T-helper 17 cell (primary cell): ENCODE measurements at regions not wholly inside any gene's neighbourhood (a gene's known extent, or its start where the extent isn't known, plus 50 kb on each side); places are given as distances from the start of the nearest gene placed in this dataset.

Source experiments
- ATAC-seq: fragments of 150-1000 bp; cut with Tn5 transposase; 2 replicates; pipeline ENCODE4 v1.10.0; 2021; ENCODE audit warnings: mild to moderate bottlenecking, moderate library complexity
- DNase-seq, 3 donors: peaks; one replicate each; pipeline versions ENCODE4 v3.0.0 to v3.0.0-alpha.2; 2020 to 2021
- H3K9me3 ChIP-seq: one replicate; pipeline ENCODE4 v1.7.0; 2013; ENCODE audit warnings: low read length, mild to moderate bottlenecking; ENCODE audit not compliant: control insufficient read depth, poor library complexity, severe bottlenecking
- H3K27ac Mint-ChIP-seq: one replicate; pipeline ENCODE4 v1.8.0; 2022; ENCODE audit warnings: mild to moderate bottlenecking, moderate library complexity, mixed read lengths
- H3K27me3 Mint-ChIP-seq: one replicate; pipeline ENCODE4 v1.8.0; 2022; ENCODE audit warnings: mixed read lengths
- H3K36me3 Mint-ChIP-seq: one replicate; pipeline ENCODE4 v1.8.0; 2022; ENCODE audit warnings: low read depth, mixed read lengths
- H3K4me1 Mint-ChIP-seq: one replicate; pipeline ENCODE4 v1.8.0; 2022; ENCODE audit warnings: mild to moderate bottlenecking, mixed read lengths
- H3K4me3 Mint-ChIP-seq: one replicate; pipeline ENCODE4 v1.8.0; 2022; ENCODE audit warnings: mild to moderate bottlenecking, moderate library complexity, mixed read lengths

DNA sequence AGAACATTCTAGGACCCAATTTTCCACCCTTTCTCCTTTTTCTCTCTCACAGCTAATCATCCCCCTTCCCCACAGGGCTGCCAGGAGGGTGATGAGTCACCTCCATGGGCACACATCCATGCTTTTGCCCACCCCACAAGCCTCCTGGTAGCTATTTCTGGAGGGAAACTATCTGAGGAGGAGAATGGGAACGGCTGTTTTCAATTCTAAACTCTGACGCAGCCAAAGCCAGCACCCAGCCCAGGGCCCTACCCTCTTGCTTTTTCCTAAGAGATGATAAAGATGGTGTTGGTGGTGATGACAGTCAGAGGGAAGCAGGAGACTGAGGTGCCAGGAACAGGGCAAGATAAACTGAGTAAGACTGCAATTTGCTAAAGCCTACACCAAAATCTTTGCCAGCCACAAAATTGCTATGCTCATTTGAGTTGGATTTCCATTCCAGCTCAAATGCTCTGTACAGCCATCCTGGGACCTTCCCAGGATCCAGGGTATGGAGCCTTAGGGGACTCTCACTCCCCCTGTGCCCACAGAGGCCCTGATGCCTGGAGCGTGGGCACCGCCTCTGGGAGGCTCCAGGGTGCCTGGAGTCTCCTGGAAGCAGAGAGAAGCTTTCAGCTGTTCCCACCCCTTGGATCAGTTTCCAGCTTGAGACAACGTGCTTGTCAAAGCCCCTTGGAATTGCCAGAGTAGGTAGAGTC lies 62.0 kb upstream of the FZD7 start:
- no peak overlapping the region for H3K4me3 Mint-ChIP-seq
- DNase-seq (no peak), ATAC-seq (no peak)
- no peaks in the 10 kb centered on the region for H3K9me3 ChIP-seq
- no peak overlapping the region for H3K27ac Mint-ChIP-seq
- no peaks in the 10 kb centered on the region for H3K36me3 Mint-ChIP-seq
- H3K4me1 Mint-ChIP-seq, result no peaks in the 10 kb centered on the region
- H3K27me3 Mint-ChIP-seq, result peaks cover 20% of the 10 kb centered on the region

DNA sequence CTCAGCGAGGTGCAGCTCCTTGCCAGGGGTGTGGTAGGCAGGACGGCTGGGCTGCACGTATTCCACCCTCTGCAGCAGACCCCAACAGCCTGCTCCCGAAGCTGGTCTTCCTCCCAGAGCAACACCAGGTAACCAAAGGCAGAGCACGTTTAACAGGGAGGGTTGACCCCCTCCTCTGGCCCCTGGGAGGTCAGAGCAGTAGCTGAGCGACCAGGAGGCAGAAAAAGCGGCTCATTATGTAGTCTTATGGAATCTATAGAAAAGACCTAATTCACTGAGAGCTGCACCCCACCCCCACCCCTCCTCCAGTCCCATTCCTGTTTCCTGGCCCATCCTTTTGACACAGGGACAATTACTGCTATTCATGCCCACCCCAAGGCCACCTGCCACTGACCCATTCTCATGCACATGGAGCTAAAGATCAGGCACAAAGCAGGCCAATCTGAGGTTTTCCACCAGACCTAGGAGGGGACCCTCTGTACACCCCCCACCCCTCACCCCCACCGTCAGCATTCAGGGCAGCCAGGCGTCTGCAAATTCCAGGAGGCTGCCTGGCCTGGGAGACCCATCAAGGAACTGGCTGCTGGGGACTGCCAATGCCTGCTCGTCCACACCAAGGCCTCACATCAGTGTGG lies 60.9 kb upstream of the FZD7 start:
- H3K27ac Mint-ChIP-seq, result no peak overlapping the region
- H3K4me3 Mint-ChIP-seq, result no peak overlapping the region
- H3K36me3 Mint-ChIP-seq, result no peaks in the 10 kb centered on the region
- peaks cover 23% of the 10 kb centered on the region for H3K27me3 Mint-ChIP-seq
- no peak for ATAC-seq
- no peaks in the 10 kb centered on the region for H3K9me3 ChIP-seq
- H3K4me1 Mint-ChIP-seq, result peaks cover under 1% of the 10 kb centered on the region
- no peak for DNase-seq

DNA sequence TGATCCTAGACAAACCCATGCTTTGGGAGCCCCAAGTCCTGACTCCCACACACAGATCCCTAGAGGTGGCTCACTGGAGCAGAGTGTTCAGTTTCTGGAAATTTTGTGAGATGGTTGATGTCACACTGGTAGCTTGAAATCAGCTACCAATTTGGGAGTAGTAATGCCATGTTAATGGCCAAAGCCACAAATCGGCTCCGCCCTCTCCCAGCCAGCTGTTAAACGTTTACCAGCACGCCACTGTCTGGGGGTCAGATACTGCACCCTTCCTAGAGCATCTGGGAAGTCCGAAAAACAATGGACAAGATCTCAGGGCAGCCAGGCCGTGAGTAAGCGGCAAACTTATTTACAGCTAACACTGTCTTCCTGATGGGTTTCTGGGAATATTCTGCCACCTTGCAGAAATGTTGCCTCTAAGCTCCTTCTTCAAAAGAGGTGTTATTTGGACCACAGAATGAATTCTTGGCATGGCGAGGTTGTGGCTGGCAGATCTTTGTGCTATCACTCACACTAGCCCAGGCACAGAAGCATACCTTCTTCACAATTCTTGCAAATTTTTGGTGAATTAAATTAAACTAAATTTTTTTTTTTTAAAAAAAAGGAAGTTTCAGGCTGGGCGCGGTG lies 60.2 kb upstream of the FZD7 start:
- H3K36me3 Mint-ChIP-seq, result no peaks in the 10 kb centered on the region
- H3K4me3 Mint-ChIP-seq, result no peak overlapping the region
- ATAC-seq (no peak), DNase-seq (no peak)
- peaks cover 2% of the 10 kb centered on the region for H3K4me1 Mint-ChIP-seq
- no peak overlapping the region for H3K27ac Mint-ChIP-seq
- no peaks in the 10 kb centered on the region for H3K9me3 ChIP-seq
- H3K27me3 Mint-ChIP-seq, result peaks cover 25% of the 10 kb centered on the region

GRCh38 chr2:201974171-201975100 lies 59.2 kb upstream of the FZD7 start:
- DNase-seq (no peak), ATAC-seq (no peak)
- peaks cover 2% of the 10 kb centered on the region for H3K4me1 Mint-ChIP-seq
- no peak overlapping the region for H3K27ac Mint-ChIP-seq
- peaks cover 24% of the 10 kb centered on the region for H3K27me3 Mint-ChIP-seq
- no peaks in the 10 kb centered on the region for H3K36me3 Mint-ChIP-seq
- no peak overlapping the region for H3K4me3 Mint-ChIP-seq
- H3K9me3 ChIP-seq, result no peaks in the 10 kb centered on the region

GRCh38 chr2:201975434-201975833 lies 58.2 kb upstream of the FZD7 start:
- no peaks in the 10 kb centered on the region for H3K36me3 Mint-ChIP-seq
- H3K27ac Mint-ChIP-seq, result no peak overlapping the region
- peaks cover 27% of the 10 kb centered on the region for H3K27me3 Mint-ChIP-seq
- no peaks in the 10 kb centered on the region for H3K9me3 ChIP-seq
- ATAC-seq, result no peak
- DNase-seq, result no peak
- H3K4me1 Mint-ChIP-seq, result peaks cover 2% of the 10 kb centered on the region
- no peak overlapping the region for H3K4me3 Mint-ChIP-seq

GRCh38 chr2:201975964-201976612 lies 57.6 kb upstream of the FZD7 start:
- peaks cover 2% of the 10 kb centered on the region for H3K4me1 Mint-ChIP-seq
- H3K36me3 Mint-ChIP-seq, result no peaks in the 10 kb centered on the region
- H3K4me3 Mint-ChIP-seq, result no peak overlapping the region
- ATAC-seq, result no peak
- DNase-seq, result no peak
- no peak overlapping the region for H3K27ac Mint-ChIP-seq
- H3K9me3 ChIP-seq, result no peaks in the 10 kb centered on the region
- peaks cover 33% of the 10 kb centered on the region for H3K27me3 Mint-ChIP-seq

DNA sequence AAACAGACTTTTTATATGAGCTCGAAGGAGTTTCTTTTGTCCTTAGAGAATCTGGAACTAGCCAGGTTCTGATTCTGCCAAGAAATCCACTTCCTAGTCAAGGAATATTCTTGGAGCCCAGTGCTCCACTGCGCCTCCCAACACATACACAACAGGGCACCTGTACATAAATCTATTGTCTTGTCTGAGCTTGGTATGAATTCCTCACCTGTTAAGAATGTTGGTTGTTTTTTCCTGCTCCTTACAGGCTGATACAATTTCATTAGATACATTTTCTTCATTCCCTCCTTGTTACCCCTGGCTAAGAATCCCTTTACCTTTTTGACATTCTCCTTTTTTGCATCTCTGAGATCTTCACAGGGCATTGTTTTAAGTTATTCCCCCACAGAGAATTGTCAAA lies 56.0 kb upstream of the FZD7 start:
- H3K4me3 Mint-ChIP-seq, result no peak overlapping the region
- no peak for DNase-seq
- no peak overlapping the region for H3K27ac Mint-ChIP-seq

DNA sequence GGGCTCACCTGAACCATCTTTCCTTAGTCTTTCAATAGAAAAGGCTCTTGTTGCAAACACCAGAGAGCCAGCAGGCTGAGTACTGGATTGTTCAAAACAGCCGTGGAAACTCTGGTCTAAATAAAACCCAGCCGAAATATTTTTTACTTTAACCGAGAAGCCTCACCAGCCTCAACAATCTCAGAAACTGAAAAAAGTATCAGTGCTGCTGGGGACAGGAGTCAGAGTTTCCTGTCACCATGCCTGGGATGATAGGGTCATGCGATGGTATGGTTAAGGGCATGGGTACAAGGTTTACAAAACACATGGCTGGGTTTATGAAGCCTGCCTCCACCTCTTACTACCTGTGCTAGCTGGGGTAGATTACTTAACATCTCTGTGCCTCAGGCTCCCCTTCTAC lies 55.3 kb upstream of the FZD7 start:
- DNase-seq (no peak), ATAC-seq (no peak)
- Mint-ChIP-seq H3K4me3 (no peak overlapping the region), H3K4me1 (peaks cover 2% of the 10 kb centered on the region), H3K36me3 (no peaks in the 10 kb centered on the region), H3K27ac (no peak overlapping the region), H3K27me3 (peaks cover 32% of the 10 kb centered on the region)
- no peaks in the 10 kb centered on the region for H3K9me3 ChIP-seq

More for the DNA sequence above, 56.0 kb upstream of the FZD7 start:
- H3K9me3 ChIP-seq, result no peaks in the 10 kb centered on the region
- Mint-ChIP-seq H3K27me3 (peaks cover 32% of the 10 kb centered on the region), H3K4me1 (peaks cover 2% of the 10 kb centered on the region), H3K36me3 (no peaks in the 10 kb centered on the region)
- ATAC-seq, result no peak

GRCh38 chr2:201978986-201979385 lies 54.7 kb upstream of the FZD7 start:
- DNase-seq (no peak), ATAC-seq (no peak)
- peaks cover 2% of the 10 kb centered on the region for H3K4me1 Mint-ChIP-seq
- H3K4me3 Mint-ChIP-seq, result no peak overlapping the region
- peaks cover 34% of the 10 kb centered on the region for H3K27me3 Mint-ChIP-seq
- no peaks in the 10 kb centered on the region for H3K36me3 Mint-ChIP-seq
- H3K9me3 ChIP-seq, result no peaks in the 10 kb centered on the region
- H3K27ac Mint-ChIP-seq, result no peak overlapping the region

DNA sequence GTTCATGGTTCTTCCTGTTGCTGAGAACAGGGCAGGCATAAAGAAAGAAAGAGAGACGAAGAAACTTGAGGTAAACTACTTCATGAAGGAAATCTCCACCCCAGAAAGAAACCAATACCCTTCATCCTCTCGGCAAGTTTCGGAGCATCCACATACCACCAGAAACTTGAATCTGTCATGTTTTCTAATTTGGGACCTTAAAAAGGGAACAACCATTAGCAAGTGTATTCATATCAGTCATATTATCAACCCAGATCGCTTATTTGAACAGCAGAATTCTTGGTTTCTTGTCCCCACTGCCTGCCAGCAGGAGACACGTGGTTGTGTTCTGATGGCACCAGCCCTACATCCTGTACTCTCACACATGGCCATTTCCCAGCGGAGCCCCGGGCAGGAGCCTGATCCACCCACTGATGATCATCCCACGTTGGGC lies 53.2 kb upstream of the FZD7 start:
- Mint-ChIP-seq H3K27ac (no peak overlapping the region), H3K27me3 (peaks cover 34% of the 10 kb centered on the region), H3K36me3 (no peaks in the 10 kb centered on the region), H3K4me1 (peaks cover 2% of the 10 kb centered on the region), H3K4me3 (no peak overlapping the region)
- ATAC-seq (no peak), DNase-seq (no peak)
- no peaks in the 10 kb centered on the region for H3K9me3 ChIP-seq

DNA sequence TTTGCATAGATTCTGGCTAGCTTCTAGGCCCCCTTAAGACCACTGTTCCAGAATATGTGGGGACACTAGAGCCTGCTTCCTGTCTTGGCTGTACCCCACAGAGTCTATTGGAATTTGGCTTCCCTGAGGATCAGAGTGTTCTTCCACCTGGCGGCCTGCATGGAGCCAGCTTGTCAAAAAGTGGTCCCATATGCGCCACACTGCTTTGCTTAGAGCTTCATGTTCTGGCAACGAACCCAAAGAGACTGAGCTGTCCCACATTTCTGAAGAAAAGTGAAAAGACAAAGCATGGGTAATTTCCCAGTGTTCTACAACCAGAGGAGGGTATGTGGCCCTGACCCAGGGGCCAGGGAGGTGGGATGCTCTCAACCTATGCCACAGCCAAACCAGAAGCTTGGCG lies 52.7 kb upstream of the FZD7 start:
- H3K9me3 ChIP-seq, result no peaks in the 10 kb centered on the region
- Mint-ChIP-seq H3K36me3 (no peaks in the 10 kb centered on the region), H3K27me3 (peaks cover 34% of the 10 kb centered on the region), H3K4me3 (peak overlapping the region; percentile 5), H3K27ac (no peak overlapping the region), H3K4me1 (peaks cover 2% of the 10 kb centered on the region)
- ATAC-seq (no peak), DNase-seq (no peak)

DNA sequence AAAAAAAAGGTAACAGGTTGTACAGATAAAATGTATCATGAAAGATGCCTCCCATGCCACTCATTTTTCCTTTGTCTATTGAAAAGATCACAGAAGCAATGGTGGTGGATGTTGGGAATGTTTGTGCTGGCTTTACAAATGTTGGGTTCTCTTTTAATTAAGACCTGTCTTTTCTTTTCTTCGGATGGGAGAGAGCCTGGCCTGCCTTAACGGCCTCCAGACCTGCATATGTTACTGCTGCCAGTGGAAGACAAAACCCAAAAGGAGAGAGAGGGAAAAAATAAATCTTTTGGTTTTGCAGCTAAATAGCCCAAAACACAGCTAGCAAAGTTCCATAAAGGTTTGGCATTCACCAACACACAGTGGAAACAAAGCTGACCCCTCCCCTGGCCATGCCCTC lies 50.5 kb upstream of the FZD7 start:
- DNase-seq (no peak), ATAC-seq (no peak)
- peaks cover 30% of the 10 kb centered on the region for H3K27me3 Mint-ChIP-seq
- H3K9me3 ChIP-seq, result no peaks in the 10 kb centered on the region
- no peaks in the 10 kb centered on the region for H3K4me1 Mint-ChIP-seq
- H3K4me3 Mint-ChIP-seq, result no peak overlapping the region
- H3K36me3 Mint-ChIP-seq, result no peaks in the 10 kb centered on the region
- no peak overlapping the region for H3K27ac Mint-ChIP-seq

DNA sequence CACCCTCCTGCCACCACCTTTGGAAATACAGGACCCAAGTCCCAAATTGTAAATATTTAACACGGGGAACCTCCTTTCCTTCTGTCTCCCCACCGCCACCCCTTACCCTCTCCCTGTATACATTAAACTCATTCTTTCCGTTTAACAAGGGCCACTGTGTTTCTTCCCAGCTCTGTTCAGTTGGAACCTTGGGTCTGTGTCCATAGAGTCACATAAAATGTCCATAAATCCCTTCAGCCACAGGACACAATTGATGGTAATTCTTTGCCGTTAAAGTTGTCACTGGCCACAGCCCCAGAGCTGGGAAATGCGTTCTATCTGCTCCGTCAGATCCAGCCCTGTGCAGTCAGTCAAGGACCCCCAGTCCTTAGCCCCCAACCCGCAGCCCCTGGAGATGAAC lies 49.9 kb upstream of the FZD7 start:
- H3K4me1 Mint-ChIP-seq, result no peaks in the 10 kb centered on the region
- no peak overlapping the region for H3K27ac Mint-ChIP-seq
- H3K9me3 ChIP-seq, result no peaks in the 10 kb centered on the region
- H3K27me3 Mint-ChIP-seq, result peaks cover 29% of the 10 kb centered on the region
- ATAC-seq (no peak), DNase-seq (no peak)
- H3K4me3 Mint-ChIP-seq, result no peak overlapping the region
- no peaks in the 10 kb centered on the region for H3K36me3 Mint-ChIP-seq
